OCI-LY7 (cell line): ENCODE measurements at regions not wholly inside any gene's neighbourhood (a gene's known extent, or its start where the extent isn't known, plus 50 kb on each side); places are given as distances from the start of the nearest gene placed in this dataset.

Experiments
- BruUV-seq: library from RNA; stranded (reverse); fragments of 400-500 nt; replicated peaks from 2 replicates; lab custom pipeline; 2021; lab: Mats Ljungman, UMichigan
- CTCF ChIA-PET: fragments of 300-600 bp; sonication (Branson Sonifier 250); formaldehyde crosslinking; loops from one replicate; lab custom pipeline; 2022; ENCODE audit warnings: antibody characterized with exemption; ENCODE audit not compliant: unreplicated experiment; lab: Charles Lee
- POLR2A ChIA-PET: fragments of 300-600 bp; sonication (Branson Sonifier 250); formaldehyde crosslinking; loops from one replicate; lab custom pipeline; 2022; ENCODE audit warnings: antibody characterized with exemption; lab: Charles Lee
- DNase-seq: peaks from one replicate; pipeline ENCODE4 v3.0.0-alpha.2; 2015; ENCODE audit warnings: low spot score
- H2AFZ ChIP-seq: fragments of 200-600 bp; sonication (generic), shearing (Covaris generic); 2 replicates; pipeline ENCODE4 v1.6.1; 2014; ENCODE audit warnings: mild to moderate bottlenecking, antibody characterized with exemption, low read length, moderate library complexity
- H3K27ac ChIP-seq: fragments of 200-600 bp; sonication (generic); 2 replicates; pipeline ENCODE4 v1.5.1; 2014; ENCODE audit warnings: mixed run types, low read depth, mild to moderate bottlenecking, moderate library complexity, low read length, inconsistent platforms; ENCODE audit not compliant: poor library complexity, severe bottlenecking
- H3K36me3 ChIP-seq: fragments of 200-600 bp; sonication (generic); 2 replicates; pipeline ENCODE4 v1.6.1; 2014; ENCODE audit warnings: mild to moderate bottlenecking, antibody characterized with exemption, low read length, moderate library complexity, mixed read lengths; ENCODE audit not compliant: insufficient read depth
- H3K4me1 ChIP-seq: fragments of 200-600 bp; sonication (generic); 2 replicates; pipeline ENCODE4 v1.5.1; 2014; ENCODE audit warnings: mild to moderate bottlenecking, low read length; ENCODE audit not compliant: insufficient read depth, poor library complexity, severe bottlenecking
- H3K4me2 ChIP-seq: fragments of 200-600 bp; sonication (generic); 2 replicates; pipeline ENCODE4 v1.6.1; 2014; ENCODE audit warnings: mild to moderate bottlenecking, low read length
- H3K4me3 ChIP-seq: fragments of 200-600 bp; sonication (generic); 2 replicates; pipeline ENCODE4 v1.5.1; 2014; ENCODE audit warnings: mild to moderate bottlenecking, low read depth, low read length; ENCODE audit not compliant: poor library complexity, severe bottlenecking
- H3K79me2 ChIP-seq: fragments of 200-600 bp; sonication (generic); 2 replicates; pipeline ENCODE4 v1.6.1; 2016; ENCODE audit warnings: low read depth, mild to moderate bottlenecking, low read length, moderate library complexity, mixed read lengths; ENCODE audit not compliant: insufficient read depth
- H3K9me2 ChIP-seq: fragments of 200-600 bp; sonication (generic); 2 replicates; pipeline ENCODE4 v1.6.1; 2016; ENCODE audit warnings: mild to moderate bottlenecking, low read length, mixed read lengths; ENCODE audit not compliant: insufficient read depth
- H3K9me3 ChIP-seq: fragments of 200-600 bp; sonication (generic); 2 replicates; pipeline ENCODE4 v1.6.1; 2014; ENCODE audit warnings: mild to moderate bottlenecking, mixed run types, low read length, mixed read lengths
- H4K20me1 ChIP-seq: fragments of 200-600 bp; sonication (generic); 2 replicates; pipeline ENCODE4 v1.6.1; 2014; ENCODE audit warnings: mild to moderate bottlenecking, antibody characterized with exemption, low read length, moderate library complexity, mixed read lengths; ENCODE audit not compliant: insufficient read depth
- CTCF ChIP-seq: fragments of 200-600 bp; sonication (generic); conservative IDR thresholded peaks from 2 replicates; pipeline ENCODE4 v1.5.1; 2014; ENCODE audit warnings: mild to moderate bottlenecking, antibody characterized with exemption, low read length, moderate library complexity, mixed read lengths
- EZH2phosphoT487 ChIP-seq: fragments of 200-600 bp; sonication (generic); IDR thresholded peaks from 2 replicates; pipeline ENCODE4 v1.6.1; 2018; ENCODE audit warnings: low read depth, borderline replicate concordance, mild to moderate bottlenecking, mixed run types, antibody characterized with exemption, low read length, moderate library complexity, mixed read lengths
- intact Hi-C: fragments of 100-400 bp; cut with micrococcal nuclease; formaldehyde crosslinking; loops from one replicate; pipeline ENCODE4 v1.10.0; 2022; ENCODE audit not compliant: unreplicated experiment

- H3K9me3 ChIP-seq, result no peaks in the 10 kb centered on the region
- H3K4me2 ChIP-seq, result no peak overlapping the region
- no TSS peak for BruUV-seq
- no peak overlapping the region for H3K27ac ChIP-seq
- peak; percentile 1 for DNase-seq
- H3K36me3 ChIP-seq, result no peaks in the 10 kb centered on the region
- no peaks in the 10 kb centered on the region for H3K4me1 ChIP-seq
- H3K4me3 ChIP-seq, result no peak overlapping the region
- TF ChIP-seq CTCF (no peak), EZH2phosphoT487 (no peak)
- H2AFZ ChIP-seq, result no peak overlapping the region
- H4K20me1 ChIP-seq, result no peaks in the 10 kb centered on the region
- ChIA-PET CTCF (no interaction called here), POLR2A (interaction anchor here (0.6 kb wide), 1 partner anchor 1291 kb away, joined by 3 read pairs; no protein-coding TSS in a partner anchor)
- no peaks in the 10 kb centered on the region for H3K79me2 ChIP-seq
- intact Hi-C loops, result no loop called here
- no peaks in the 10 kb centered on the region for H3K9me2 ChIP-seq
Measured at GRCh38 chrX:23557070-23557469, 110.2 kb upstream of the PRDX4 start.

GRCh38 chrX:23559975-23560374 lies 107.3 kb upstream of the PRDX4 start:
- H3K9me2 ChIP-seq, result no peaks in the 10 kb centered on the region
- H4K20me1 ChIP-seq, result no peaks in the 10 kb centered on the region
- H3K27ac ChIP-seq, result no peak overlapping the region
- H3K79me2 ChIP-seq, result no peaks in the 10 kb centered on the region
- CTCF ChIA-PET, result no interaction called here
- no peak overlapping the region for H3K4me3 ChIP-seq
- no peak overlapping the region for H2AFZ ChIP-seq
- DNase-seq, result peak; percentile 0
- H3K4me2 ChIP-seq, result no peak overlapping the region
- H3K4me1 ChIP-seq, result no peaks in the 10 kb centered on the region
- intact Hi-C loops, result no loop called here
- TF ChIP-seq CTCF, result peak; percentile 61
- TF ChIP-seq EZH2phosphoT487, result no peak
- no peaks in the 10 kb centered on the region for H3K9me3 ChIP-seq
- POLR2A ChIA-PET, result no interaction called here
- no TSS peak for BruUV-seq
- no peaks in the 10 kb centered on the region for H3K36me3 ChIP-seq

- intact Hi-C loops, result no loop called here
Measured at GRCh38 chrX:23570674-23571343, 96.5 kb upstream of the PRDX4 start.

More at GRCh38 chrX:23570674-23571343, 96.5 kb upstream of the PRDX4 start:
- ChIA-PET CTCF (no interaction called here), POLR2A (no interaction called here)
- H3K9me3 ChIP-seq, result no peaks in the 10 kb centered on the region
- no peaks in the 10 kb centered on the region for H3K79me2 ChIP-seq
- H3K36me3 ChIP-seq, result no peaks in the 10 kb centered on the region
- H2AFZ ChIP-seq, result no peak overlapping the region
- H3K9me2 ChIP-seq, result no peaks in the 10 kb centered on the region
- no peak for DNase-seq
- no peaks in the 10 kb centered on the region for H3K4me1 ChIP-seq
- H3K4me2 ChIP-seq, result no peak overlapping the region
- no peak for TF ChIP-seq EZH2phosphoT487
- TF ChIP-seq CTCF, result no peak
- H4K20me1 ChIP-seq, result no peaks in the 10 kb centered on the region
- BruUV-seq, result no TSS peak
- no peak overlapping the region for H3K27ac ChIP-seq
- H3K4me3 ChIP-seq, result no peak overlapping the region
